Mesenchymal stem cell (in vitro differentiated cells and primary cell): ENCODE measurements at regions not wholly inside any gene's neighbourhood (a gene's known extent, or its start where the extent isn't known, plus 50 kb on each side); places are given as distances from the start of the nearest gene placed in this dataset.

Experiments
- DNase-seq: peaks from one replicate; pipeline ENCODE4 v3.0.0-alpha.2; 2013
- H2AFZ ChIP-seq: one replicate; pipeline ENCODE4 v1.6.1; 2013; ENCODE audit warnings: low read depth, mild to moderate bottlenecking, control low read depth, inconsistent platforms, low read length, moderate library complexity
- H2AK5ac ChIP-seq: 2 replicates; pipeline ENCODE4 v1.6.1; 2013; ENCODE audit warnings: low read length, moderate library complexity, mild to moderate bottlenecking, inconsistent platforms; ENCODE audit not compliant: severe bottlenecking
- H2BK120ac ChIP-seq: one replicate; pipeline ENCODE4 v1.6.1; 2013; ENCODE audit warnings: low read depth, mild to moderate bottlenecking, inconsistent platforms, low read length, moderate library complexity
- H2BK12ac ChIP-seq, 2 experiments: one replicate each; pipeline ENCODE4 v1.6.1; 2013; ENCODE audit warnings: inconsistent platforms in 2 of 2, low read length in 2 of 2, mild to moderate bottlenecking in 2 of 2, moderate library complexity in 2 of 2, control low read depth in 1 of 2
- H2BK15ac ChIP-seq: one replicate; pipeline ENCODE4 v1.6.1; 2013; ENCODE audit warnings: mild to moderate bottlenecking, low read depth, inconsistent platforms; ENCODE audit not compliant: poor library complexity, severe bottlenecking
- H2BK5ac ChIP-seq: 2 replicates; pipeline ENCODE4 v1.6.1; 2013; ENCODE audit warnings: low read depth, mild to moderate bottlenecking, low read length, control low read depth, inconsistent platforms; ENCODE audit not compliant: poor library complexity, severe bottlenecking
- H3K14ac ChIP-seq, 2 experiments: one replicate each; pipeline ENCODE4 v1.6.1; 2013; ENCODE audit warnings: inconsistent platforms in 2 of 2, low read length in 2 of 2, control low read depth in 1 of 2, mild to moderate bottlenecking in 1 of 2, moderate library complexity in 1 of 2
- H3K18ac ChIP-seq, 2 experiments: one replicate each; pipeline ENCODE4 v1.6.1; 2013; ENCODE audit warnings: inconsistent platforms in 2 of 2, low read length in 2 of 2, control low read depth in 1 of 2, low read depth in 1 of 2, mild to moderate bottlenecking in 1 of 2
- H3K23ac ChIP-seq, 2 experiments: one replicate each; pipeline ENCODE4 v1.6.1; 2013; ENCODE audit warnings: inconsistent platforms in 2 of 2, low read length in 2 of 2, mild to moderate bottlenecking in 2 of 2, moderate library complexity in 2 of 2, control low read depth in 1 of 2
- H3K27ac ChIP-seq: 2 replicates; pipeline ENCODE4 v1.5.1; 2013; ENCODE audit warnings: mild to moderate bottlenecking, moderate library complexity, low read length, control low read depth, inconsistent platforms; ENCODE audit not compliant: poor library complexity, severe bottlenecking
- H3K27me3 ChIP-seq, 2 experiments: 2 replicates each; pipeline versions ENCODE4 v1.6.1 to v1.7.0; 2013; ENCODE audit warnings: low read length in 2 of 2, mild to moderate bottlenecking in 2 of 2, moderate library complexity in 2 of 2, control low read depth in 1 of 2, inconsistent platforms in 1 of 2; ENCODE audit not compliant: control insufficient read depth in 1 of 2, insufficient read depth in 1 of 2
- H3K36me3 ChIP-seq, 2 experiments: 2 replicates each; pipeline versions ENCODE4 v1.6.1 to v1.7.0; 2013; ENCODE audit warnings: low read length in 2 of 2, control low read depth in 1 of 2, inconsistent platforms in 1 of 2, low read depth in 1 of 2, mild to moderate bottlenecking in 1 of 2; ENCODE audit not compliant: insufficient read depth in 2 of 2, control insufficient read depth in 1 of 2
- H3K4ac ChIP-seq, 2 experiments: one replicate each; pipeline ENCODE4 v1.6.1; 2013; ENCODE audit warnings: inconsistent platforms in 2 of 2, low read length in 2 of 2, mild to moderate bottlenecking in 2 of 2, moderate library complexity in 2 of 2, control low read depth in 1 of 2, low read depth in 1 of 2
- H3K4me1 ChIP-seq: 2 replicates; pipeline ENCODE4 v1.6.1; 2013; ENCODE audit warnings: low read depth, low read length, control low read depth; ENCODE audit not compliant: control insufficient read depth, insufficient read depth
- H3K4me2 ChIP-seq: 2 replicates; pipeline ENCODE4 v1.6.1; 2013; ENCODE audit warnings: low read length, mild to moderate bottlenecking, inconsistent platforms; ENCODE audit not compliant: poor library complexity, severe bottlenecking
- H3K4me3 ChIP-seq, 2 experiments: 2 replicates each; pipeline versions ENCODE4 v1.5.1 to v1.7.0; 2013; ENCODE audit warnings: low read length in 2 of 2, mild to moderate bottlenecking in 2 of 2, control low read depth in 1 of 2, low read depth in 1 of 2; ENCODE audit not compliant: insufficient read depth in 1 of 2
- H3K79me1 ChIP-seq: replicated peaks from 2 replicates; pipeline ENCODE4 v1.6.1; 2013; ENCODE audit warnings: mild to moderate bottlenecking, control low read depth, low read length, inconsistent platforms; ENCODE audit not compliant: poor library complexity, severe bottlenecking
- H3K9ac ChIP-seq: 2 replicates; pipeline ENCODE4 v1.7.0; 2013; ENCODE audit warnings: mild to moderate bottlenecking, low read length, moderate library complexity
- H3K9me3 ChIP-seq: 2 replicates; pipeline ENCODE4 v1.7.0; 2013; ENCODE audit warnings: mild to moderate bottlenecking, low read length; ENCODE audit not compliant: control insufficient read depth
- H4K8ac ChIP-seq: one replicate; pipeline ENCODE4 v1.6.1; 2013; ENCODE audit warnings: inconsistent platforms, mild to moderate bottlenecking, low read length, moderate library complexity
- H4K91ac ChIP-seq: one replicate; pipeline ENCODE4 v1.6.1; 2013; ENCODE audit warnings: mild to moderate bottlenecking, low read length, inconsistent platforms
- WGBS: methylation state at CpG from one replicate; pipeline ENCODE4 v1.1.7; 2013; ENCODE audit warnings: mixed read lengths; 5-methylcytosine and 5-hydroxymethylcytosine counted together

DNA sequence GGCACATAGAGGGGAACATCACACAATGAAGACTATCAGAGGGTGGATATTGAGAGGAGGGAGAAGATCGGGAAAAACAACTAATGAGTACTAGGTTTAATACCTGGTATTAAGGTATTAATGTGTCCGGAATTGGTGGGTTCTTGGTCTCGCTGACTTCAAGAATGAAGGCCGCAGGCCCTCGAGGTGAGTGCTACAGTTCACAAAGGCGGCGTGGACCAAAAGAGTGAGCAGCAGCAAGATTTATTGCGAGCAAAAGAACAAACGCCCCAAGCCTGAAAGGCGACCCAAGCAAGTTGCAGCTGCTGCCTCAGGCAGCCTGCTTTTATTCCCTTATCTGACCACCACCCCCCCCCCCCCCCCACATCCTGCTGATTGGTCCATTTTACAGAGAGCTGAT, 2022.8 kb downstream of the NCAM2 start:
- H3K9ac ChIP-seq, result no peak overlapping the region
- peaks cover 7% of the 10 kb centered on the region for H3K9me3 ChIP-seq
- H3K4me3 ChIP-seq, result no peak overlapping the region
- no peaks in the 10 kb centered on the region for H3K36me3 ChIP-seq
- H2BK15ac ChIP-seq, result no peak overlapping the region
- H2AK5ac ChIP-seq, result no peak overlapping the region
- no peak overlapping the region for H2BK5ac ChIP-seq
- H3K18ac ChIP-seq, result no peak overlapping the region
- H3K4ac ChIP-seq, result no peak overlapping the region
- WGBS, result 88% methylated on average over 10 of the region's 10 CpGs
- H3K4me2 ChIP-seq, result no peak overlapping the region
- H4K91ac ChIP-seq, result no peak overlapping the region
- H3K27ac ChIP-seq, result no peak overlapping the region
- no peak overlapping the region for H2AFZ ChIP-seq
- no peak for DNase-seq
- H3K27me3 ChIP-seq, result no peaks in the 10 kb centered on the region
- no peak overlapping the region for H4K8ac ChIP-seq
- no peaks in the 10 kb centered on the region for H3K4me1 ChIP-seq
- H2BK12ac ChIP-seq, result no peak overlapping the region
- no peak overlapping the region for H2BK120ac ChIP-seq
- no peak overlapping the region for H3K23ac ChIP-seq
- no peaks in the 10 kb centered on the region for H3K79me1 ChIP-seq
- H3K14ac ChIP-seq, result no peak overlapping the region

DNA sequence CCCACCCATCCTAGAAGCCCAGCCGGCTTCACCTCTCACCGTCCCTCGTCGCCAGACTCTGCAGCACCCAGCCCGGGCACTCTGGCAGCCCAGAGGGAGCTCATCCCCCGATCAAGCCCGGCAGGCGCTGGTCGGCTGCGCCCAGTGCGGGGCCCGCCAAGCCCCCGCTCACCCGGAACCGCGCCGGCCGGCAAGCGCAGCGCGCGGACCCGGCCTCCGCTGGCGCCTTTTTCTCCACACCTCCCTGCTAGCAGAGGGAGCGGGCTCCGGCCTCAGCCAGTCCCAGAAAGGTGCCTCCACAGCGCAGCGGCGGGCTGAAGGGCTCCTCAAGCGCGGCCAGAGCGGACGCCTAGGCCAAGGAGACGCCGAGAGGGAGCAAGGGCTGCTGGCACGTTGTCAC, 2023.3 kb downstream of the NCAM2 start:
- DNase-seq, result no peak
- no peaks in the 10 kb centered on the region for H3K27me3 ChIP-seq
- no peak overlapping the region for H2BK120ac ChIP-seq
- H2AK5ac ChIP-seq, result no peak overlapping the region
- H3K18ac ChIP-seq, result no peak overlapping the region
- H3K79me1 ChIP-seq, result no peaks in the 10 kb centered on the region
- H2BK12ac ChIP-seq, result no peak overlapping the region
- H3K9me3 ChIP-seq, result peaks cover 3% of the 10 kb centered on the region
- no peak overlapping the region for H2AFZ ChIP-seq
- no peak overlapping the region for H3K4me3 ChIP-seq
- H4K91ac ChIP-seq, result no peak overlapping the region
- H4K8ac ChIP-seq, result no peak overlapping the region
- H3K27ac ChIP-seq, result no peak overlapping the region
- WGBS, result 94% methylated on average over 36 of the region's 37 CpGs
- no peak overlapping the region for H3K14ac ChIP-seq
- H3K9ac ChIP-seq, result no peak overlapping the region
- H3K36me3 ChIP-seq, result no peaks in the 10 kb centered on the region
- H3K4me2 ChIP-seq, result no peak overlapping the region
- no peak overlapping the region for H2BK5ac ChIP-seq
- H3K23ac ChIP-seq, result no peak overlapping the region
- no peak overlapping the region for H2BK15ac ChIP-seq
- H3K4me1 ChIP-seq, result no peaks in the 10 kb centered on the region
- H3K4ac ChIP-seq, result no peak overlapping the region

DNA sequence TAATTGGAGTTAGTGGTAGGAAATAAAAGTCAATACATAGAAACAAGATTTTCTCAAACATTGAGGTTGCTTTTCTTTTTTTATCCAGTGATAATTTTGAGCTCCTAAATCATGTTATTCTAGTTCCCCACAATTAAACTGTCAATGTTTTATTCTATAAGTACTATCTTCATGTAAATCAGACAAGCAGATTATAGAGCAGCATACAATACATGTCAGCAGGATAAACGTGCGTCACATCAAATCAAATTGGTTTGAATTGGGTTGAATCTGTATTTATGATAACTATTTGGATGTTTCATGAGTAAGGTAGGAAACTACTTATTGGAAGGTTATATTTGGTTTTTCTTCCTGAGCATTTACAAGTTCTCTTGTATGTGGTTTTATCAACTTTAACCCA, 2028.7 kb downstream of the NCAM2 start:
- Histone ChIP-seq H3K14ac (no peak overlapping the region), H2BK15ac (no peak overlapping the region), H3K4me3 (no peak overlapping the region), H2BK5ac (no peak overlapping the region), H3K18ac (no peak overlapping the region), H2BK12ac (no peak overlapping the region), H2AFZ (no peak overlapping the region), H3K9ac (no peak overlapping the region), H3K23ac (no peak overlapping the region), H3K36me3 (no peaks in the 10 kb centered on the region), H3K4me2 (no peak overlapping the region), H4K91ac (no peak overlapping the region), H4K8ac (no peak overlapping the region), H3K9me3 (peaks cover 3% of the 10 kb centered on the region), H3K4me1 (no peaks in the 10 kb centered on the region), H2AK5ac (no peak overlapping the region), H3K4ac (no peak overlapping the region), H3K27me3 (no peaks in the 10 kb centered on the region), H3K27ac (no peak overlapping the region), H3K79me1 (no peaks in the 10 kb centered on the region), H2BK120ac (no peak overlapping the region)
- DNase-seq, result no peak
- 82% methylated on average over 2 of the region's 2 CpGs for WGBS

DNA sequence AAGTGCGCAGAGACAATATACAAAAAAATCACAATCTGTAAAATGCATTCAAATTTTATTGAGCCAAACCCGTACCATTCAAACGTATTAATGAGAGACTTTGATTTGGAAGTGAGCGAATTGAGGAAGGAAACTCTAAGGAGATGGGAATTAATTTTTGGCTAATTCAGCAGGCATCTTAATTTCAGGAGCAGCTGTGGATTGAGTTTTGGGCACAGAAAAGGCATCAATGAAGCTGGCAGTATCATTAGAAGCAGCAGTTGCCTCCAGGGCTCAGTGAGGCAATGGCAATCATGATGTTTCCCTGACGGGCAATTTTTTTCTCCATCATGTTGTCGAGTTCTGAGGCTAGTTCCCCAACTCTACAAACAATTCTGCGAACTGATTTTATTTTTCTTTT, 2041.6 kb downstream of the NCAM2 start:
- no peak overlapping the region for H4K91ac ChIP-seq
- no peak overlapping the region for H3K4me2 ChIP-seq
- no peak overlapping the region for H3K27ac ChIP-seq
- H2BK5ac ChIP-seq, result no peak overlapping the region
- no peak overlapping the region for H3K4ac ChIP-seq
- H3K79me1 ChIP-seq, result no peaks in the 10 kb centered on the region
- H3K4me1 ChIP-seq, result no peaks in the 10 kb centered on the region
- H3K9ac ChIP-seq, result no peak overlapping the region
- no peak overlapping the region for H3K23ac ChIP-seq
- H3K27me3 ChIP-seq, result no peaks in the 10 kb centered on the region
- H3K4me3 ChIP-seq, result no peak overlapping the region
- no peaks in the 10 kb centered on the region for H3K36me3 ChIP-seq
- WGBS, result 84% methylated on average over 6 of the region's 7 CpGs
- no peak overlapping the region for H2AK5ac ChIP-seq
- H3K18ac ChIP-seq, result no peak overlapping the region
- H3K9me3 ChIP-seq, result no peaks in the 10 kb centered on the region
- H2BK15ac ChIP-seq, result no peak overlapping the region
- H3K14ac ChIP-seq, result no peak overlapping the region
- no peak overlapping the region for H2BK120ac ChIP-seq
- no peak overlapping the region for H2AFZ ChIP-seq
- no peak for DNase-seq
- no peak overlapping the region for H4K8ac ChIP-seq
- no peak overlapping the region for H2BK12ac ChIP-seq
